ENCODE measurements at regions not wholly inside any gene's neighbourhood (a gene's known extent, or its start where the extent isn't known, plus 50 kb on each side); places are given as distances from the start of the nearest gene placed in this dataset.
"Not testable (repeated sequence)": the region's sequence is repeated elsewhere in the genome, so short reads cannot be mapped to it uniquely, and the experiment has no call there.

- no peak for DNase-seq (ENCODE audit: low spot score)
Observed at GRCh38 chrX:39047174-39047573, 245.9 kb downstream of the MID1IP1 start.

DNA sequence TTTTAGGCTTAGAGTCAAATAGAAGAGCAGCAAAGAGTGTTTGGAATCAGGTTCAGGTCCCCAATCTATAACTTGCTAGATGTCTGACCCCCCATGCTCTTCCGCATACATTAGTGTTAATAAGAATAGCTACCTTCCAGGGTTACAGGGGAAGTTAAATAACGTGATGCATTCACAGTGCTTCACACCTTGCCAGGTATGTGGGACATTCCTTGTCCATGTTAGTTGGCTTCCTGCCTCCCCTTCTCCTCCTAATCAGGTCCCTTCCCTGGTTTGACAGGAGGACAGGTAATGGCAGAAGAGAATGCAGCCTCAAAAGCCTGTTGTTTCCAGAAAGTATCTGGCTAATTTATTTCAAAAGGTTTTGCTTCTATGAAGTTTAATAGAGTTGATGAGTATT, 248.7 kb downstream of the MID1IP1 start:
- DNase-seq (ENCODE audit: low spot score): no peak

DNA sequence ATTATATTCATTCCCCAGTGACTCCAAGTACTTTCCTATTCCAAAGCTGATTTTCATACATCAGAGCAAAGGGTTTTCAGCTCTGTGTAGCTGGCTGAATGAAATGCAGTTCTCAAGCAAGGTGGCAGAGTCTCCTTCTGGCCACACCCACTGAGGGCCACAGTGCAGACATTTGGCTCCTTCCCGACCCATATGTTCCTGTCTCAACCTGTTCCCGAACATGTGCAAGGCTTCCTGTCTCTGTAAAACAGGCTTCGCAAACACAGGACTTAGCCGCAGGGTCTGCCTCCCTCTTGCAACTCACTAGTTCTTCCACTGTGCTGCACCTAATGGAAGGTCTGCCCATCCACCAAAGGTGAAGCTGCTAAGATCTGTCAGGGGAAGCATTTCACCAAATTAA, 249.2 kb downstream of the MID1IP1 start:
- DNase-seq (ENCODE audit: low spot score): no peak

DNA sequence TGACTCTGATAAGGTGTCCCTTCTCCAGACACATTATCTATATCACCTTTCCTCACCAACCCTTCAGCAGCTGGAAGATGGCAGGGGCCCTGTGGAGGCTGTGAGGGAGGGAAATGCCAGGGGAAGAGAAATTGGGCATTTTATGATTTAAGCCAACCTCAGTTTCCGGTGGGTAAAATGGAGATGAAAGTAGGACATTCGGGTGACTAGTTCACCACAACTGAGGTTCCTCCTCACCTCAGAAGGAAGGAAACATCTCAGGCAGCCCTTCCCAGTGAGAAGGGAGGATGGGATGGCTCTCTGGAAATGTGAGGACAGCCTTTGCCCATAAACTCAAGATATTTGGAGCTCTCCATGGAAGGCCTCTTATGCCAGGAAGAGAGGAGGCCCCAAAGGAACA, 251.5 kb downstream of the MID1IP1 start:
- no peak for DNase-seq (ENCODE audit: low spot score)

GRCh38 chrX:39058724-39059123, 257.5 kb downstream of the MID1IP1 start:
- no peak for DNase-seq (ENCODE audit: low spot score)

- DNase-seq (ENCODE audit: low spot score): no peak
Observed at GRCh38 chrX:39059866-39060265, 258.6 kb downstream of the MID1IP1 start.

GRCh38 chrX:39063037-39063436, 261.8 kb downstream of the MID1IP1 start:
- no peak for DNase-seq (ENCODE audit: low spot score)

DNA sequence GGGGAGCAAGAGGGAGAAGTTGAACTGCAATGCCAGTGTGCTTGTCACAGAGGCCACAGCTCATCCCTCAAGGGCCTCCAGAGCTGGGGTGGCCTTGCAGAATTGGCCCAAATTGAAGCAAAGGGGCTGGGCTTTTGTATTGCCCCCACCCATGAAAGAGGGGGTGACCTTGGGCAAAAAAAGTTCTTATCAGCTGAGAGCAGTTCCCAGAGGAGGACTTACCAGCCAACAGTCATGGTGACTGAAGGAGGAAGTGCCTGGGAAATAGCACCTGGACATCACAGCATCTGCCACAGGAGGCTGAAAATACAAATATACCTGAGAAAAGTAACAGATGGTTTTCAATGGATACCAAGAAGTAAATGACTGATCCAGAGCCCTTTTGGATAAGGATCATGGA, 262.4 kb downstream of the MID1IP1 start:
- DNase-seq (ENCODE audit: low spot score): no peak

GRCh38 chrX:39065051-39065871, 264.0 kb downstream of the MID1IP1 start:
- no peak for DNase-seq (ENCODE audit: low spot score)

- DNase-seq (ENCODE audit: low spot score): no peak
Observed at GRCh38 chrX:39067866-39068265, 266.6 kb downstream of the MID1IP1 start.

- not testable (repeated sequence) for DNase-seq (ENCODE audit: low spot score)
Observed at GRCh38 chrX:39068634-39069033, 267.4 kb downstream of the MID1IP1 start.

- DNase-seq (ENCODE audit: low spot score): no peak
Observed at GRCh38 chrX:39070009-39070408, 268.8 kb downstream of the MID1IP1 start.

GRCh38 chrX:39073131-39073530, 271.9 kb downstream of the MID1IP1 start:
- DNase-seq (ENCODE audit: low spot score): no peak

DNA sequence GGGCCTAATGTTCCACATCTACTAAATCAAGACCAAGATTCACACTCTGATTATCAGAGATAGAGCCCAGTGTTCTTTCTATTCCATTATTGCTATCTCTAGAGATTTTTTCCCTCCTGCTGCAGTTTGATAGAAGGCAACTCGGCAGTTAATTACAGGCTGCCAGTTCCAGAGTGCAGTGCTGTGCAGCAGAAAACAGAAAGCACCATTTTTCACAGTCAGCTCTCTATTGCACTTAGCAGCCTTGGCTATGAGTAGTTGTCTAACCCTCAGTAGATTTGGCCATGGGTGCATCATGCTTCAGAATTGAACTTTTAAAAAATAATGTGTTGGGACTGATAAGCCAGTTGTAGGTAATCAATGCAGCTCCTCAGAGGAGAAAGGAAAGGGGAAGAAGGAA, 295.3 kb downstream of the MID1IP1 start:
- no peak for DNase-seq (ENCODE audit: low spot score)

DNA sequence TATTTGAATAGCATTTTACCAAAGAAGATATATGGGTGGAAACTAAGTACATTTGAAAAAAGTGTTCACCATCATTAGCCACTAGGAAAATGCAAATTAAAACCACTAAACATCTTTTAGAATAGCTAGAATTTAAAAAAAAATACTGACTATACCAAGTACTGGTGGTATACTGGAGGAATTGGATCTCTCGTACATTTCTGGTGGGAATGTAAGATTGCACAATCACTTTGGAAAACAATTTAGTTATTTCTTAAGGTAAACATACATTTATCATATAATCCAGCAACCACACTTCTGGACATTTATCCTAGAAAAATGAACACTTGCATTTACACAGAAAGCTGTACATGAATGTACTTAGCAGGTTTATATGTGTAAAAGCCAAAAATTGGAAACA, 303.5 kb downstream of the MID1IP1 start:
- DNase-seq (ENCODE audit: low spot score): no peak

DNA sequence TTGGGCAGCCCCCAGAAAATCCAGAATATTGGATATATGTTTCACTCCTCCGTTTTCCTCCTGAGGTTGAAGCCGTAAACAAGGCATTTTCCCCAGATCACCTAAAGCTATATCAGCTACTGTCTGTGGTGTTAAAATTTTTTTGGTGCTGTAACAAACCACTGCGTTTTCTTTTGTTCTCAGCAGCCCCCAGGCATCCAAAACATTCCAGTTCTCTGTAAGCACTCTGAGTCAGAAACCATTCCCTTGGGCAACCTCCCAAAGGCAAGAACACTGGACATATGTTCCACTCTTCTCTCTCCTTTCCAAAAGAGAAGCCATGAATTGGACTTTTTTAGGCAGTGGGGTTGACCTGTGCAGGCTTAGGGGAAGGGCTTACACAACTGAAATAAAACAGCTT, 310.9 kb downstream of the MID1IP1 start:
- no peak for DNase-seq (ENCODE audit: low spot score)

DNA sequence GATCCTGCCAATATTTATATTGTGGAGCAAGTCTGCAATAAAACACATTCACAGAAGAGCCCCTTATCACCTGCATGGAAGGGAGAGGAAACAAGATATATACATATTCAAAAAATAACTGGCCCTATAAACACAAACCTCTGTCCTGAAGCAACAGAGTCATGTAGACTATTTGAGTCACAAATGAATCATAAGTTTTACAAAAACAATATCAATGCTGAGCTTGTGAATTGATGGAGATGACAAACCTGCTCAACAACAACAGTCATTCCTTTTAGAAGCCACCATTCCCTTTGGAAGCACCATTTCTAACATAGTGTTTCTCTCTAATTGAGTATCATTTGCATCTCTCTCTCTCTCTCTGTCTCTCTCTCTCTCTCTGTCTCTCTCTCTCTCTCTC, 313.9 kb downstream of the MID1IP1 start:
- no peak for DNase-seq (ENCODE audit: low spot score)

GRCh38 chrX:39117101-39117500, 315.8 kb downstream of the MID1IP1 start:
- DNase-seq (ENCODE audit: low spot score): no peak

GRCh38 chrX:39121903-39122302, 320.6 kb downstream of the MID1IP1 start:
- DNase-seq (ENCODE audit: low spot score): no peak

GRCh38 chrX:39125834-39126233, 324.6 kb downstream of the MID1IP1 start:
- no peak for DNase-seq (ENCODE audit: low spot score)

DNA sequence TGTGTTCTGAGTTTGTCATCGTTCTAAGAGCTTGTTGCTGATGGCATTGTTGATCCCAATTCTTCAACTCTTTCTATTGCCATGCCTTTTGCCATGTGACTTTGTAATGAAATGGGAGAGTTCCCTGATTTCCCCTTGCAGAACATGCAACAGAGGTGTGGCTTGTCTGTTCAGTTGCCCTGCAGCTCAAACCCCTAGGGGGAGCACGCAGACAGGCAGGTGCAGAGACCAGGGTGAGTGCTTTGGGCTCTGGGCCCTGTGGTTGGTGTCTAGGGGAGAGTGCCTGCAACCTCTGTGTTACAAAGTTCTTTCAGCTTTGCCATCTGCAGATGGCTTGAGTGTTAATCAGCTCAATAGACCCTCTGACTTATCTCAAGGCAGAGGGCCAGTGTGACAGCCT, 332.7 kb downstream of the MID1IP1 start:
- no peak for DNase-seq (ENCODE audit: low spot score)

GRCh38 chrX:39137363-39137954, 336.2 kb downstream of the MID1IP1 start:
- no peak for DNase-seq (ENCODE audit: low spot score)

DNA sequence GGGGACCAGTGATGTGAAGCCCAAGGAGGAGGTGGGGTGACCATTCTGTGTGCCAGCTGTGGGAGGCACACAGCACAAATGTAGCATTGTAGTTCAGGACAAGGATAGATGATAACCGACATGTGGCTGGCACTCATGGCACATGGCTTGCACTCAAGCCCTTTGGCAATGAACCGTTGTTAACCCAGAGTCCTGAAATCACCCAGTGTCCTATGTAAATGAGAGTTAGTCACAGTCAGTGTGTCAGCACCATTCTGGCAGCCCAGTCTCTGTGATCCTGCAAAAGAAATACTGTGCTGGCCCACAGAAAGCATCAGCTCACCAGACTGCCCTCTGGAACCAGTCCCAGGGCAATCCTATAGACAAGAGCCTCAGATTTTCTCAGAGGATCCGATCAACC, 339.3 kb downstream of the MID1IP1 start:
- no peak for DNase-seq (ENCODE audit: low spot score)

DNA sequence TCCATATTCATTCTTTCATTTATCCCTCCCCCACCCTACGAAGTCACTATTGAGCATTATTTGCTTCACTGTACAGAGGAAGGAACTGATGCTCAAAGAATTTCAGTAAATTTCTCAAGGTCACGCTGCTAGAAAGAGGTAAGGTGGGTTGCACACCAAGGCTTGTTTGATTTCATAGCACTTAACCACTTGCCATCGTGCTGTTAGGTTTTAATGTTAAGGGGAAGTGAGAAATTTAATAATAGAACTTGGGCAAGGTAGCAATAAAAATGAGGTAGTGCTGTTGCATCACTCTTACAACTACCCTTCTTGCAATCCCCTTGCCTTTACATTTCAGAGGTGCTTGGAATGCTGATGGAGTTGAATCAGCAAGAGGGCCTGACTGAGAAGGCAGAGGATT, 343.1 kb downstream of the MID1IP1 start:
- no peak for DNase-seq (ENCODE audit: low spot score)
